ENCODE measurements at regions not wholly inside any gene's neighbourhood (a gene's known extent, or its start where the extent isn't known, plus 50 kb on each side); places are given as distances from the start of the nearest gene placed in this dataset.
"Not testable (repeated sequence)": the region's sequence is repeated elsewhere in the genome, so short reads cannot be mapped to it uniquely, and the experiment has no call there.

DNA sequence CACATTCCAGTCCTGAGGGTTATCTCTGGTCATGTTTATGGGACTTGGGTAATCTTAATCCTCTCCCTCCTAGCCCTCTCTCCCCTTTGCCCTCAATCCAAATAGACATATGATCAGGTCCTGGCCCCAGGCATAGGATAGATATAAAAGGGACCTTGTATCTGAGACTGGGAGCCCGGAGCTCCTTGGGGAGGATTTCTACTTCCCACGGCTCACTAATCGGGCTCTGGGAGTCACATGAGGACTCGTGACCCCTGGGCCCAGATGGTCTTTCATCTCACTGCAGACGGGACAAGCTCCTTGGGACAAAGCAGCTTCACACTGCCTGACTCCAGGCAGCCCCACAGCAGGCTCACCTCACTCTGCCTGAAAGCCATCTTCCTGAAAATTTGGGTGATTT is 57.8 kb upstream of the LYRM9 start:
- ChIA-PET CTCF (no interaction called here), POLR2A (ENCODE audit: low non-redundant PET) (no interaction called here)
- no peak overlapping the region for H3K27ac ChIP-seq
- DNase-seq (ENCODE audit: low spot score), result no peak
- TF ChIP-seq, protein P1, sequence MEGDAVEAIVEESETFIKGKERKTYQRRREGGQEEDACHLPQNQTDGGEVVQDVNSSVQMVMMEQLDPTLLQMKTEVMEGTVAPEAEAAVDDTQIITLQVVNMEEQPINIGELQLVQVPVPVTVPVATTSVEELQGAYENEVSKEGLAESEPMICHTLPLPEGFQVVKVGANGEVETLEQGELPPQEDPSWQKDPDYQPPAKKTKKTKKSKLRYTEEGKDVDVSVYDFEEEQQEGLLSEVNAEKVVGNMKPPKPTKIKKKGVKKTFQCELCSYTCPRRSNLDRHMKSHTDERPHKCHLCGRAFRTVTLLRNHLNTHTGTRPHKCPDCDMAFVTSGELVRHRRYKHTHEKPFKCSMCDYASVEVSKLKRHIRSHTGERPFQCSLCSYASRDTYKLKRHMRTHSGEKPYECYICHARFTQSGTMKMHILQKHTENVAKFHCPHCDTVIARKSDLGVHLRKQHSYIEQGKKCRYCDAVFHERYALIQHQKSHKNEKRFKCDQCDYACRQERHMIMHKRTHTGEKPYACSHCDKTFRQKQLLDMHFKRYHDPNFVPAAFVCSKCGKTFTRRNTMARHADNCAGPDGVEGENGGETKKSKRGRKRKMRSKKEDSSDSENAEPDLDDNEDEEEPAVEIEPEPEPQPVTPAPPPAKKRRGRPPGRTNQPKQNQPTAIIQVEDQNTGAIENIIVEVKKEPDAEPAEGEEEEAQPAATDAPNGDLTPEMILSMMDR (conservative IDR thresholded peaks at IDR 0.05; ENCODE audit: low read depth), result no peak

DNA sequence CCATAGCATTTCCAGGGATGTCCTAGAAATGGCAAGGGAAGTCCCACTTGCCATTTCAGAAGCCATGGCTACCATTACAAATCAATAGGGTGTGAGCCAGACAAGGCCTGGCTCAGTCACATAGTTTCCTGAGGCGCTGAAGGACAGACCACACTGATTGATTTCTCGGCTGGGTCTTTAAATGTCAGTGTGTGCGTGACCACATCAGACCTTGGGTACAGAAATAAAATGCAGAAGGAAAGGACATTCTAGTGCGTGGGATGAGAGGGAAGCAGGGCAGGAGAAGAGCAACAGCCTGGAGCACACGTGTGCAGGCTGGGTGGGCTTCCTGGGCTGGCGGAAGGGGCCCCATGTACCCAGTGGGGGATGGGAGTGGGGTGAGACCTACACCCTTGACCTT is 58.7 kb upstream of the LYRM9 start:
- TF ChIP-seq, protein P1 (conservative IDR thresholded peaks at IDR 0.05; ENCODE audit: low read depth), result no peak
- ChIA-PET CTCF (no interaction called here), POLR2A (ENCODE audit: low non-redundant PET) (no interaction called here)
- no peak for DNase-seq (ENCODE audit: low spot score)
- H3K27ac ChIP-seq, result no peak overlapping the region

DNA sequence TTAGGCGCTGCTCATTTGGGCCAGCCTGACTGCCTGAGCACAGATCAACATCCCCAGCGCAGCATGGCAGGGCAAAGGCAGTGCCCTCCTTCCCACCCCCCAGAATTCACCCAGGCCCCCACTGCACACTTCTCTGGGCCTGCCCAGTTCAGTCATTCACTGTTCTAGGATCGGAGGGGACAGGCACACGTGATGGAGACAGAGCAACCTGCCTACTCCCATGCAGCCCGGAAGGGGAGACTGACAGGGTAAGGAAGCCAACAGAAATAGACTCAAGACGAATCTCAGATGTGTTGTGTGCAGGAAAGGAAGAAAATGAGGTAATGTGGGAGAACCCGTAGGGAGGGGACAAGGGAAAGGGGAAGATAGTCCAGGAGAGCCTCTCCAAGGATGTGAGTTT is 59.2 kb upstream of the LYRM9 start:
- DNase-seq (ENCODE audit: low spot score), result no peak
- ChIA-PET CTCF (interaction anchor here (0.7 kb wide), 1 partner anchor 96 kb away, joined by 4 read pairs; no protein-coding TSS in a partner anchor), POLR2A (ENCODE audit: low non-redundant PET) (no interaction called here)
- TF ChIP-seq, protein P1 (conservative IDR thresholded peaks at IDR 0.05; ENCODE audit: low read depth), result no peak
- no peak overlapping the region for H3K27ac ChIP-seq

DNA sequence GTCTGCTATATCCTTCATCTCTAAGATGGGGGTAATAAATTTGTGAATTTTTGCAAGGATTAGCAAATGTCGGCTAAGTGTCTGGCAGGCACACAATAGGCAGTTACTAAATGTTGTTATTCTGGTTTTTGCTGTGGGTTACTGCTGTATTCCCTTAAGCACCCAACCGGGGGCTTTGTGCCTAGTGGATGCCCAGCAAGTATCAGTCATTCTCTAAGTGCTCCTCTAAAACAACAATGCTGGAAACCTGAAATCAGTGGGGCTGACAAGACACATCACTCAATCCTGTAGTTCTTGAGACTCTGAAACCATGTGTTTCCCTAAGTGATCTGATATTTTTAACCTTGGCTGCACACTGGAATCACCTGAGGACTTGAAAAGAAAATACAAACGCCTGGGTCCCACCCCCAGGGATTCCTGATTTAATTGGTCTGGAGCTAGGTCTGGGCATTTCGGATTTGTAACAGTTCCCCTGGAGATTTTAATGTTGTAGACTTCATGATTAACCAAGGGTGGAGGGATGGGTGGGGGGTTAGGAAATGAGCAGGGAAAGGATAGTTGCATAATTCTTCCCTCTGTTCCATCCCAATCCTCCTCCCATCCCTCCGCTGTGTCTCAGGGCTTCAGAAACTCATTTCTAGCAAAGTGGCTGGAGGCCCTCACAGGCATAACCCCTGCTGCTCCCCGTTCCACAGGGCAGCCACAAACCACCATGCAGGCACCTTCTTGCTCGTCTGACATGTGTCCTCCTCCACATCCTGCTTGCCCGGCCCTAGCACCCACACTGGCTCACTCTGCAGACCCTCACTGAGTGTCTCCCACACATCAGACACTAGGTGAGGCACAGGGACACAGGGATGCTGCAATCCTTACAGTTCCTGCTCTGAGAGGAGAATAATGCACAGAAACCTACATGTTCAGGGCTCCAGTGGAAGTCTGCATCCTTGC is 61.7 kb upstream of the LYRM9 start:
- POLR2A ChIA-PET (ENCODE audit: low non-redundant PET), result no interaction called here
- DNase-seq (ENCODE audit: low spot score), result no peak
- TF ChIP-seq, protein P1 (conservative IDR thresholded peaks at IDR 0.05; ENCODE audit: low read depth), result no peak
- no peak overlapping the region for H3K27ac ChIP-seq
- CTCF ChIA-PET, result interaction anchor here (0.6 kb wide), 2 partner anchors 10 to 212 kb away, joined by 3 to 4 read pairs; no protein-coding TSS in a partner anchor

DNA sequence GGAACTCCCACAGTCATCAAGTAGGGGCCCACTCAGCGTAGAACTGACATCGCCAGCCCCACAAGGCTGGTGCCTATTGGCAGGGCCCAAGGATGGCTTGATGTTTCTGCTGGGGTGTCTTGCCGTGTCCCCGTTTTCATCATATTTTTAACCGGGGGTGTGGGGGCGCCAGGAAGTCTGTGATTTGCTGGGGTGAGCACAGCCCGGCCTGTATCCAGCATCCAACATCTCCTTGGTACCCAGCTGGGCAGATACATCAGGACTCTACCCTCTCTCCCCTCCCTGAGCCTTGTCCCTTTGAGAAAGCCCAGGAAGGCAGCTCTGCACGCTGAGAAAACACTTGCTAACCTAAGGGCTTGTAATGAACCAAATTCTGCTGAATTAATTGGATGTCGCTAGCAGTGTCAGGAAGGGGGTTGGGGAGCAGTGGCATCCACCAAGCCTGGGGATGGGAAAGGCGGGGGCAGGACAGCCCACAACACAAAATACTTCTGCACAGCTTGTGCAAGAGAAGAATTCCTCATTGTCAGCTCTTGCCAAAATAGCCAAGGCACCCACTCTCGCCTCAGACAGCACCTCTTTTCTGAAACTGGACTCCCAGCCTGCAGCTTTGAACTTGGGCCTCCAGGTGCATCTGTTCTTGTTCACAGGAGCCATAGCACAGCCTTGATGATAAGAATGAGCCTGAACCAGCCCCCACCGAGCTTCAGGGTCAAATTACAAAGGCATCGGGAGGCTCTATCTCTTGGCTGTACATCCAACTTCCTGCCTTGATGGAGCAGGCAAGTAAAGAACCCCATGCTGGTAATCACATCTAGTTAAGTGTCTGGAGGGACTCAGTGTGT is 63.7 kb upstream of the LYRM9 start:
- POLR2A ChIA-PET (ENCODE audit: low non-redundant PET), result interaction anchor here (0.6 kb wide), 1 partner anchor 9 kb away, joined by 8 read pairs; no protein-coding TSS in a partner anchor
- no peak overlapping the region for H3K27ac ChIP-seq
- TF ChIP-seq, protein P1 (conservative IDR thresholded peaks at IDR 0.05; ENCODE audit: low read depth), result no peak
- CTCF ChIA-PET, result interaction anchor here (1.1 kb wide), 1 partner anchor 63 kb away, joined by 3 read pairs; no protein-coding TSS in a partner anchor
- DNase-seq (ENCODE audit: low spot score), result no peak

DNA sequence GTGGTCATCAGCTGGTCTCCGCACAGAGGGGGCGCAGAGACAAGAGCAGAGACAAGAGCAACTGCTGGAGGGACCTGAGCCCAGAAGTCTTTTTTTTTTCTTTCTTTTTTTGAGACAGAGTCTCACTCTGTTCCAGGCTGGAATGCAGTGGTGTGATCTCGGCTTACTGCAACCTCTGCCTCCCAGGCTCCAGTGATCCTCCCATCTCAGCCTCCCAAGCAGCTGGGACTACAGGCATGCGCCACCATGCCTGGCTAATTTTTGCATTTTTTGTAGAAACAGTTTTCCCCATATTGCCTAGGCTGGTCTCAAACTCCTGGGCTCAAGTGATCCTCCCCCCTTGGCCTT is 64.3 kb upstream of the LYRM9 start:
- ChIA-PET POLR2A (ENCODE audit: low non-redundant PET) (interaction anchor here (0.6 kb wide), 1 partner anchor 9 kb away, joined by 8 read pairs; no protein-coding TSS in a partner anchor), CTCF (interaction anchor here (1.1 kb wide), 1 partner anchor 64 kb away, joined by 3 read pairs; no protein-coding TSS in a partner anchor)
- not testable (repeated sequence) for H3K27ac ChIP-seq; DNase-seq (ENCODE audit: low spot score)
